ENCODE measurements at regions not wholly inside any gene's neighbourhood (a gene's known extent, or its start where the extent isn't known, plus 50 kb on each side); places are given as distances from the start of the nearest gene placed in this dataset.
"Not testable (repeated sequence)": the region's sequence is repeated elsewhere in the genome, so short reads cannot be mapped to it uniquely, and the experiment has no call there.

GRCh38 chr13:74770361-74770760, 636.2 kb upstream of the KLF12 start:
- DNase-seq = no peak

GRCh38 chr13:74769333-74769732, 635.1 kb upstream of the KLF12 start:
- DNase-seq = no peak

GRCh38 chr13:74768521-74769085, 634.4 kb upstream of the KLF12 start:
- DNase-seq = no peak

- no peak for DNase-seq
Measured at GRCh38 chr13:74767050-74767449, 632.8 kb upstream of the KLF12 start.

- DNase-seq = no peak
Measured at GRCh38 chr13:74765955-74766354, 631.8 kb upstream of the KLF12 start.

- DNase-seq = no peak
Measured at GRCh38 chr13:74761801-74762757, 627.9 kb upstream of the KLF12 start.

GRCh38 chr13:74758188-74758587, 624.0 kb upstream of the KLF12 start:
- DNase-seq = no peak

GRCh38 chr13:74755065-74755464, 620.9 kb upstream of the KLF12 start:
- no peak for DNase-seq

GRCh38 chr13:74751739-74752138, 617.5 kb upstream of the KLF12 start:
- DNase-seq = no peak

GRCh38 chr13:74747186-74747955, 613.2 kb upstream of the KLF12 start:
- DNase-seq = no peak

- DNase-seq = no peak
Measured at GRCh38 chr13:74743992-74744391, 609.8 kb upstream of the KLF12 start.

GRCh38 chr13:74741732-74742131, 607.5 kb upstream of the KLF12 start:
- no peak for DNase-seq

- DNase-seq = no peak
Measured at GRCh38 chr13:74732736-74733385, 598.7 kb upstream of the KLF12 start.

- no peak for DNase-seq
Measured at GRCh38 chr13:74731731-74732130, 597.5 kb upstream of the KLF12 start.

GRCh38 chr13:74730556-74731331, 596.5 kb upstream of the KLF12 start:
- DNase-seq = no peak

- no peak for DNase-seq
Measured at GRCh38 chr13:74726206-74726605, 592.0 kb upstream of the KLF12 start.

GRCh38 chr13:74718232-74718842, 584.1 kb upstream of the KLF12 start:
- DNase-seq = not testable (repeated sequence)

- no peak for DNase-seq
Measured at GRCh38 chr13:74715718-74716117, 581.5 kb upstream of the KLF12 start.

- DNase-seq = no peak
Measured at GRCh38 chr13:74710006-74710405, 575.8 kb upstream of the KLF12 start.

- DNase-seq = no peak
Measured at GRCh38 chr13:74709226-74709625, 575.0 kb upstream of the KLF12 start.

- no peak for DNase-seq
Measured at GRCh38 chr13:74708629-74709028, 574.4 kb upstream of the KLF12 start.

GRCh38 chr13:74707291-74707690, 573.1 kb upstream of the KLF12 start:
- DNase-seq = no peak
